SK-MEL-5 (cell line): ENCODE measurements at regions not wholly inside any gene's neighbourhood (a gene's known extent, or its start where the extent isn't known, plus 50 kb on each side); places are given as distances from the start of the nearest gene placed in this dataset.

Source experiments
- DNase-seq: peaks from one replicate; pipeline ENCODE4 v3.0.0-alpha.2; 2016; ENCODE audit warnings: low read depth, low spot score
- in situ Hi-C: cut with HindIII; loops from 2 replicates; pipeline ENCODE4 v1.10.0; 2016; ENCODE audit warnings: low sequenced_read_pairs, high pct_unique_total_duplicates, low pct_unique_long_range_greater_than_20kb

- DNase-seq, result no peak
- in situ Hi-C loops, result no loop called here
Observed at GRCh38 chr4:89614155-89614554, 222.8 kb downstream of the SNCA start.

DNA sequence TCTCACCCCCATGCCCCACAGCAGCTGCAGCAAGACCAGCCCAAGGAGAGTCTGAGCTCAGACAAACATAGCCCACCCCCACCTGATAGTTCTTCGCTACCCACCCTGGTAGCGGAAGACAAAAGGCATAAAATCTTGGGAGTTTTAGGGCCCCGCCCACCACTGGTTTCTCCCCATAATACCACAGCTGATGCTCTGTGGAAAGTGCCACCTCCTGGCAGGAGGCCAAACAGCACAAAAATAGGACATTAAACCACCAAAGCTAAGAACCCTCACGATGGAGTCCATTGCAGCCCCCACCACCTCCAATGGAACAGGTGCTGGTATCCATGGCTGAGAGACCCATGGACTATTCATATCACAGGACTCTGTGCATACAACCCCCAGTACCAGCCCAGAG is 226.7 kb downstream of the SNCA start:
- in situ Hi-C loops, result no loop called here
- DNase-seq, result no peak

DNA sequence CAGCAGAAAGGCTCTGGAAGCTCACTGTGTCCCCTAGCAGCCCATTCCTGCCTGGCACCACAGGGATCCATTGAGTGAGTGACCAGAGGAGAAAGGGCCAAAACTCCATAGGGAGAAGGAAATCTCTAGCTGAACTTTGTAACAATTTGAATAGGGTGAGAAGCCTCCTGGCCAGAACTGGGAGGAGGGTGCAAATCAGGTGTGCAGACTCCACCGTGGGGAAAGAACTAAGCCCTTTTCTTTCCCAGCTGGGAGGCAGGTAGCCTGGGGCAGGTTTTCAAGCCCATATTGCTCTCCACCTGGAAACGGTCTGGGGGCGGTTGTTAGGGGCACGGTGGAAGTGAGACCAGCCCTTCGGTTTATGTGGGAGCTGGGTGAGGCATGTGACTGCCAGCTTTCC is 227.2 kb downstream of the SNCA start:
- no peak for DNase-seq
- in situ Hi-C loops, result no loop called here

DNA sequence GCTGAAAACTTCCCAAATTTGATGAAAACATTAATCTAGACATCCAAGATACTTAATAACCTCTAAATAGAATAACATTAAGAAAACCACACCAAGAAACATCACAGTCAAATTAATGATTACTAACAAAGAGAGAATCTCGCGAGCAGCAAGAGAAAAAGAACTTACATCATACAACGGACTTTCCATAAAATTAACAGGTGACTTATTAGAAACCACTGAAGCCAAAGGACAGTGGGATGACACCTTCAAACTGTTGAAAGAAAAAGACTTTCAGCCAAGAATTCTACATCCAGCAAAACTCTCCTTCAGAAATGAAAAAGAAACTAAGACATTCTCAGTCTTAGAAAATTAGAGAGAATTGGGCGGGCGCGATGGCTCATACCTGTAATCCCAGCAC is 232.0 kb downstream of the SNCA start:
- in situ Hi-C loops, result no loop called here
- DNase-seq, result no peak

DNA sequence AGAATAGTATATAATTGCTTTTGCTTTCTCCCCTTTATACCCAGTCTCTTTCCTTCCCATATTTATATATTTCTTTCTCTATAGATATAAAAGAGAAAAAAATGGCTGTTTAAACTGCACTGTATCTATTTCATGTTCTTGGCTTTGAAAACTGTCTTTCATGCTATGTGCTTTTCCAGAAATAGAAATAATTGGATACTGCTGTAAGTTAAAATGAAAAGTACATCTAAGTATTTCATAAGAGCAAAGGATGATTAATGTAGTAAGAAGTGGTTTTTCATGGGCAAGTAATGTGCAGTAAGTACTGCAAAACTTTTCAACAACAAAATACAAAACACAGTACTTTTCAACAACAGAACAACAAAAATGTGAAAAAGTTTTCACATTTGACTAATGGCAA is 237.9 kb downstream of the SNCA start:
- in situ Hi-C loops, result no loop called here
- DNase-seq, result no peak

DNA sequence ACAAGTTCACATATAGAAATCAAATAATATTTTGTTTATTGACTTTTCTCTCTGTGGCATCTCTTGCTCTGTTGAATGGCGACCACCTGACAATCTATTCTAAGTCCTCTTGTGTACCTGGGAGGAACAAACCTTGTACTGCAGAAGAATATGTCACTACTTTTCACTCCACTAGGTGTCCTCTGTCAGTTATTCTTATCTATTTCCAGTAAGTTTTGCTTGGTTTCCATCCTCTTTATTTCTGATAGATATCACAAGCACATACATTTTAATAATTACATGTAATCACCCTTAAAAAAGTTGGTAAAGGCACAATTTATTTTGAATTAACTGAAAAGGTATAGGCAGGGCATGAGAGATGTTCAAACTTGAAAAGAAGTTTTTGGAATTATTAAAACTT is 238.4 kb downstream of the SNCA start:
- in situ Hi-C loops, result no loop called here
- DNase-seq, result peak; percentile 61

GRCh38 chr4:89595125-89595789 is 241.7 kb downstream of the SNCA start:
- DNase-seq, result no peak
- in situ Hi-C loops, result no loop called here

DNA sequence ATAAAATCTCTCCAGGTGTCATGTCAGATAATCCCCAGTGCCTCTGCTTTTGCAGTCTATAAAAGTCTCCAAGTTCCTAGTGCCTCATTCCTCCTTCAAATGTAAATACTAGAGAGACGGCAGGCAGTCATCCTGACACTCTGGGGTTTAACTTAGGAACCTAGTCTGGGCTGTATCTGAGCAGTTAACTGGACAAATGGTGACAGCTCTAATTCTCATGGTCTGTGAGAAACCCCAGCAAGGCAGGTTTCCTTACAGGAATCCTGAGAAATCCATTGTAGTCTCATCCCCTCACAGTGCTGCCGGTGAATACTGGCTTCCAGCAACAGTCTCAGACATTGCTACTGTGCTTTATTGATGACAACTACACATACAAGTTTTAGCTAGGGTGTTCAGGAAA is 246.8 kb downstream of the SNCA start:
- in situ Hi-C loops, result no loop called here
- DNase-seq, result no peak

GRCh38 chr4:89588421-89588820 is 248.5 kb downstream of the SNCA start:
- no peak for DNase-seq
- in situ Hi-C loops, result no loop called here

GRCh38 chr4:89587364-89587763 is 249.6 kb downstream of the SNCA start:
- DNase-seq, result no peak
- in situ Hi-C loops, result no loop called here

GRCh38 chr4:89586864-89587263 is 250.1 kb downstream of the SNCA start:
- in situ Hi-C loops, result no loop called here
- DNase-seq, result peak; percentile 51

GRCh38 chr4:89586318-89586717 is 250.6 kb downstream of the SNCA start:
- peak; percentile 78 for DNase-seq
- in situ Hi-C loops, result no loop called here

GRCh38 chr4:89582756-89583505 is 254.0 kb downstream of the SNCA start:
- no peak for DNase-seq
- in situ Hi-C loops, result no loop called here

DNA sequence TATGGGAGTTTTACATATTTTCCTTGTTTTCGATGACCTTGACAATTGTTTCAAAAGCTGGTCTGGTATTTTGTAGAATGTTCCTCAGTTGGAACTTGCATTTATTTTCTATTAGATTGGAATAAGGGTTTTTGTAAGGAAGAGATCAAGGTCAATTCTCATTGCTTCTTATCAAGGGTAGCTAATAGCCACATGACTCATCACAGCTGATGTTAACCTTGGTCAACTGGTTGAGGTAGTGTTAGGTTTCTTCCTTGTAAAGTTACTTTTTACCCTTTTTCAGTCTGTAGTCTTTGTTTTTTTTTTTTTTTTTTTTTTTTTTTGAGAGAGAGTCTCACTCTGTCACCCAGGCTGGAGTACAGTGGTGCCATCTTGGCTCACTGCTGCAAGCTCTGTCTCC is 257.2 kb downstream of the SNCA start:
- DNase-seq, result no peak
- in situ Hi-C loops, result no loop called here

- in situ Hi-C loops, result no loop called here
- no peak for DNase-seq
Observed at GRCh38 chr4:89576246-89576645, 260.7 kb downstream of the SNCA start.

DNA sequence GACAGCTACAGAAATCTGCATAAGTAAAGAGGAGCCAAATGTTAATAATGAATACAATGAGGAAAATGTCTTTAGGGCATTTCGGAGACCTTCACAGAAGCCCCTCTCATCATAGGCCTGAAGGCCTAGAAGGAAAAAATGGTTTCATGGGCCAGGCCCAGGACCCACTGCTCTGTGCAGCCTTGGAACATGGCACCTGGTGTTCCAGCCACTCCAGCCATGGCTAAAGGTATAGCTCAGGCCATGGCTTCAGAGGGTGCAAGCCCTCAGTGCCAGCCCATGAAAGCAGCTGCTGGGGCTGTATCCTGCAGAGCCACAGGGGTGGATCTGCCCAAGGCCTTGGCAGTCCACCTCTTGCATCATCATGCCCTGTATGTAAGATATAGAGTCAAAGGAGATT is 261.1 kb downstream of the SNCA start:
- in situ Hi-C loops, result no loop called here
- no peak for DNase-seq

DNA sequence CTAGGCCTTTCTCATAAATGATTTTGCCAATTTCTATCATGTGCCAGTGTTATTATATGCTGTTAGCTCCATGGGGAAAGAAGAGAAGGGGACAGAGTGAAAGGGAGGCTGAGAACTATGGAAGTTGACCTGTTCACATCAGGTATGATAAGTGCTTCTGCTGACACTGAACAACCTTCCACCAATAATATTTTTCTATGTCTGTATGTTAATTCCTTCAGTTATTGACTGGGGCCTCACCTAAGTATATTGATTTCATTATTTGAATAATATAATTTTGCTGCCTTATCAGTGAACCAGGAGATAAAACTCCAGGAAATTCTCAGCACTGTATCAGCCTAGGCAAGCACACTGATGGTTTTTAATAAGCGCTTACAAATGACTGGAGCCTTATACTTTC is 262.8 kb downstream of the SNCA start:
- in situ Hi-C loops, result no loop called here
- DNase-seq, result no peak

DNA sequence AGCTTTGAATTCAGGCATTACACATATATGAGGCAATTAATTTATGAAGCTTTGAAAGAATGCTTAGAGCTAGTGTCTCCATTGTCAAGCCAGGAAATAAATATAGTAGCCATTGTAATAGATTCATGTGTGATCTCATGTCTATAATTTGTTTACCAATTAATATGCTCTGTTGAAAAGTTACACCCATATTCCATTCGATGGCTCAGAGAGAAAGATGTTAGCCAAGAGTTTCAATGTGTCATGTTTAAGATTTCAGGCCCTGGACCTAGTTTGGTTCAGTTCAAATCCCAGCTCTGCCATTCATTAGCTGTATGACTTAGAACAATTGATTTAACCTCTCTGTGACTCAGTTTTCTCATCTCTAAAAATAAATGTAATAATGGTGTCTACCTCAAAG is 263.3 kb downstream of the SNCA start:
- DNase-seq, result no peak
- in situ Hi-C loops, result no loop called here

- in situ Hi-C loops, result no loop called here
- DNase-seq, result no peak
Observed at GRCh38 chr4:89572224-89572858, 264.6 kb downstream of the SNCA start.
